H1 (cell line): ENCODE measurements at regions not wholly inside any gene's neighbourhood (a gene's known extent, or its start where the extent isn't known, plus 50 kb on each side); places are given as distances from the start of the nearest gene placed in this dataset.

Experiments
- BACH1 ChIP-seq: IDR thresholded peaks from 2 replicates; pipeline ENCODE4 v1.6.1; 2012; ENCODE audit warnings: low read length, improper control_type of control experiment
- CTCF ChIP-seq, 3 experiments: IDR thresholded peaks; 1 replicate in 2 of 3; 2 replicates in 1 of 3; pipeline versions ENCODE4 v1.5.1 to v1.6.1; 2011; ENCODE audit warnings: low read length in 3 of 3, mild to moderate bottlenecking in 3 of 3, inconsistent platforms in 2 of 3, low read depth in 1 of 3, moderate library complexity in 1 of 3; ENCODE audit not compliant: insufficient read depth in 1 of 3; ENCODE audit errors: control extremely low read depth in 1 of 3
- MAX ChIP-seq: IDR thresholded peaks from 2 replicates; pipeline ENCODE4 v1.6.1; 2012; ENCODE audit warnings: inconsistent platforms
- POLR2A ChIP-seq, 2 experiments: IDR thresholded peaks; 1 replicate in 1 of 2; 2 replicates in 1 of 2; pipeline ENCODE4 v1.6.1; 2011; ENCODE audit warnings: low read depth in 2 of 2, low read length in 2 of 2, mild to moderate bottlenecking in 2 of 2; ENCODE audit errors: control extremely low read depth in 1 of 2
- POLR2AphosphoS5 ChIP-seq: IDR thresholded peaks from 2 replicates; pipeline ENCODE4 v1.6.1; 2011; ENCODE audit warnings: low read depth, low read length
- RAD21 ChIP-seq, 2 experiments: IDR thresholded peaks in 1 of 2; conservative IDR thresholded peaks in 1 of 2; 2 replicates each; pipeline ENCODE4 v1.6.1; 2011; ENCODE audit warnings: low read depth in 2 of 2, low read length in 2 of 2, improper control_type of control experiment in 1 of 2, inconsistent platforms in 1 of 2, mild to moderate bottlenecking in 1 of 2, moderate library complexity in 1 of 2
- RFX5 ChIP-seq: IDR thresholded peaks from 2 replicates; pipeline ENCODE4 v1.6.1; 2011; ENCODE audit warnings: low read depth, low read length, improper control_type of control experiment, borderline replicate concordance

DNA sequence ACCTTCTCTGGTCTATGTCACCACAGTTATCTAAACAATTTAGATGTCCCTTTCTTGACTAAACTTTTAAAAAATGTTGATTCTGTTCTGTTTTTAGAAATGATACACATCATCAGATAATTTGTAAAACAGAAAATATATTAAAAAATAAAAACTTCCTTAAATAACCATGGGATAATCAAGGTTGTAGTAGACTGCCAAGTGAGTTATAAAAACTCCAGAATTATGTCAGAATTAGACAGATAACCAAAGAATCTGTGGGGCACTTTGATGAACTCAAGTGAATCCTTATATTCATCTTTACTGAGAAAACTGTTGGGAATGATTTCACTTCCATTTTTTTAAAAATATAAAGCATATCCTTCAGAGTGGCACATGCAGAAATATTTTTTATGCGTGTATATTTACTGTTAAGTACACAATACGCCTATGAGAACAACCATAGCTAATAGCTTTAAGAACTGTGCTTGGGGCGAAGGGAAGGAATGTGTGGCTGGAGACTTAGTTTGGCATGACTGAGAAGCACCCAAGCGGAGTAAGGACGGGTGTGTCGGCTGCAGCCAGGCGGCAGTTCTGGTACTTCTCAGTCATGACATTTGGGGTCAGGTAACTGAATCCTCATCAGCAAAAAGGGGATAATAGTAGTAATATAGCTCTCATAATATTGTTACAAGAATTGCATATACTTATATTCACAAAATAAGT, 604.7 kb upstream of the CITED2 start:
- TF ChIP-seq POLR2A (IDR thresholded peaks at IDR 0.05; ENCODE audit: control extremely low read depth in 1 of 2, low read depth in 2 of 2, low read length in 2 of 2) (no peak), CTCF (IDR thresholded peaks at IDR 0.05; ENCODE audit: control extremely low read depth in 1 of 3, insufficient read depth in 1 of 3, low read depth in 1 of 3, low read length in 3 of 3) (no peak), POLR2AphosphoS5 (no peak), RAD21 (IDR thresholded peaks at IDR 0.05 in 1 of 2, conservative IDR thresholded peaks at IDR 0.05 in 1 of 2; ENCODE audit: low read depth in 2 of 2, low read length in 2 of 2) (no peak), MAX (no peak), BACH1 (no peak), RFX5 (no peak)
